ENCODE measurements at regions not wholly inside any gene's neighbourhood (a gene's known extent, or its start where the extent isn't known, plus 50 kb on each side); places are given as distances from the start of the nearest gene placed in this dataset.

GRCh38 chr2:37441055-37441454, 96.6 kb downstream of the QPCT start:
- no peak for TF ChIP-seq EZH2 (IDR thresholded peaks at IDR 0.05; ENCODE audit: low read depth, low read length, severe bottlenecking)
- TF ChIP-seq POLR2A (IDR thresholded peaks at IDR 0.05; ENCODE audit: control extremely low read depth in 1 of 2, low read depth in 2 of 2, low read length in 2 of 2), result no peak
- no peak for TF ChIP-seq ATF3 (IDR thresholded peaks at IDR 0.05; ENCODE audit: insufficient read depth, low read depth, low read length)
- no peak for TF ChIP-seq CTCF (IDR thresholded peaks at IDR 0.05; ENCODE audit: control extremely low read depth in 1 of 3, insufficient read depth in 1 of 3, low read depth in 1 of 3, low read length in 3 of 3)
- no peak for TF ChIP-seq CHD2 (IDR thresholded peaks at IDR 0.05; ENCODE audit: low read length)
- TF ChIP-seq EP300 (IDR thresholded peaks at IDR 0.05; ENCODE audit: borderline replicate concordance in 1 of 2, low read depth in 2 of 2, low read length in 2 of 2), result no peak
- TF ChIP-seq NANOG (IDR thresholded peaks at IDR 0.05; ENCODE audit: insufficient read depth, low read depth, low read length, poor library complexity, severe bottlenecking), result no peak
- no peak for TF ChIP-seq TAF1 (IDR thresholded peaks at IDR 0.05; ENCODE audit: low read depth, low read length)
- TF ChIP-seq POLR2AphosphoS5 (IDR thresholded peaks at IDR 0.05; ENCODE audit: low read depth, low read length), result no peak
- TF ChIP-seq USF2 (IDR thresholded peaks at IDR 0.05; ENCODE audit: low read length), result no peak
- no peak for TF ChIP-seq HDAC2 (IDR thresholded peaks at IDR 0.05; ENCODE audit: borderline replicate concordance in 1 of 2, low read depth in 2 of 2, low read length in 2 of 2)

Data from H1 (cell line).